GM19328 (cell line): ENCODE measurements at regions not wholly inside any gene's neighbourhood (a gene's known extent, or its start where the extent isn't known, plus 50 kb on each side); places are given as distances from the start of the nearest gene placed in this dataset.

Experiments used
- ATAC-seq: cut with Tn5 transposase; IDR thresholded peaks from one replicate; pipeline ENCODE4 v1.9.1; 2021; ENCODE audit warnings: mild to moderate bottlenecking, moderate library complexity; ENCODE audit not compliant: unreplicated experiment

GRCh38 chr14:89630101-89630829 lies 213.2 kb upstream of the FOXN3 start:
- no peak for ATAC-seq

- ATAC-seq = no peak
Observed at GRCh38 chr14:89629383-89629782, 212.3 kb upstream of the FOXN3 start.

GRCh38 chr14:89628521-89628920 lies 211.5 kb upstream of the FOXN3 start:
- no peak for ATAC-seq

- no peak for ATAC-seq
Observed at GRCh38 chr14:89626233-89626806, 209.3 kb upstream of the FOXN3 start.

- no peak for ATAC-seq
Observed at GRCh38 chr14:89625731-89626232, 208.7 kb upstream of the FOXN3 start.

- ATAC-seq = no peak
Observed at GRCh38 chr14:89625244-89625713, 208.2 kb upstream of the FOXN3 start.

- no peak for ATAC-seq
Observed at GRCh38 chr14:89624500-89625156, 207.6 kb upstream of the FOXN3 start.

GRCh38 chr14:89621791-89622638 lies 205.0 kb upstream of the FOXN3 start:
- no peak for ATAC-seq

- no peak for ATAC-seq
Observed at GRCh38 chr14:89621009-89621421, 204.0 kb upstream of the FOXN3 start.

- no peak for ATAC-seq
Observed at GRCh38 chr14:89620436-89620835, 203.4 kb upstream of the FOXN3 start.

- no peak for ATAC-seq
Observed at GRCh38 chr14:89619596-89619995, 202.6 kb upstream of the FOXN3 start.

GRCh38 chr14:89618811-89619551 lies 201.9 kb upstream of the FOXN3 start:
- peak; percentile 64 for ATAC-seq

GRCh38 chr14:89618330-89618708 lies 201.3 kb upstream of the FOXN3 start:
- ATAC-seq = no peak

- peak; percentile 26 for ATAC-seq
Observed at GRCh38 chr14:89617481-89618329, 200.7 kb upstream of the FOXN3 start.

- peak; percentile 29 for ATAC-seq
Observed at GRCh38 chr14:89616852-89617341, 199.9 kb upstream of the FOXN3 start.

GRCh38 chr14:89616425-89616824 lies 199.4 kb upstream of the FOXN3 start:
- ATAC-seq = no peak

GRCh38 chr14:89615421-89615820 lies 198.4 kb upstream of the FOXN3 start:
- no peak for ATAC-seq

- no peak for ATAC-seq
Observed at GRCh38 chr14:89614009-89614691, 197.1 kb upstream of the FOXN3 start.
